Tibial nerve (tissue), 4 donors: ENCODE measurements at regions not wholly inside any gene's neighbourhood (a gene's known extent, or its start where the extent isn't known, plus 50 kb on each side); places are given as distances from the start of the nearest gene placed in this dataset.

Experiments used
- DNase-seq, 2 donors: peaks; one replicate each; pipeline ENCODE4 v3.0.0-alpha.2; 2019; ENCODE audit warnings: low spot score in 2 of 2
- H3K27ac ChIP-seq, 4 donors: fragments of 200-600 bp; sonication (generic) in 3 of 4; one replicate each; pipeline ENCODE4 v1.5.1; 2017 to 2019; ENCODE audit warnings: mild to moderate bottlenecking in 1 of 4
- H3K27me3 ChIP-seq, 2 donors: fragments of 200-600 bp; sonication (generic) in 1 of 2; one replicate each; pipeline versions ENCODE4 v1.5.1 to v1.6.0; 2017 to 2019
- H3K36me3 ChIP-seq, 3 donors: fragments of 200-600 bp; sonication (generic); one replicate each; pipeline ENCODE4 v1.5.1; 2018 to 2019
- H3K4me1 ChIP-seq, 4 donors: fragments of 200-600 bp; sonication (generic) in 3 of 4; one replicate each; pipeline ENCODE4 v1.5.1; 2017 to 2019
- H3K4me3 ChIP-seq, 4 donors: fragments of 200-600 bp; sonication (generic) in 3 of 4; one replicate each; pipeline ENCODE4 v1.5.1; 2017 to 2019; ENCODE audit warnings: mild to moderate bottlenecking in 1 of 4, moderate library complexity in 1 of 4
- H3K9me3 ChIP-seq, 4 donors: fragments of 200-600 bp; sonication (generic) in 3 of 4; one replicate each; pipeline ENCODE4 v1.5.1; 2017 to 2019
- CTCF ChIP-seq, 5 experiments: fragments of 200-600 bp in 3 of 5; fragments of 450-650 bp in 2 of 5; sonication (generic) in 3 of 5; IDR thresholded peaks; one replicate each; pipeline ENCODE4 v1.5.1; 2016 to 2019; ENCODE audit warnings: antibody characterized with exemption in 5 of 5, mild to moderate bottlenecking in 3 of 5, moderate library complexity in 2 of 5
- EP300 ChIP-seq, 2 donors: sonication (generic); formaldehyde crosslinking; IDR thresholded peaks; one replicate each; pipeline ENCODE4 v1.6.1; 2017; ENCODE audit warnings: antibody characterized with exemption in 2 of 2, mild to moderate bottlenecking in 1 of 2
- POLR2A ChIP-seq, 2 donors: fragments of 450-650 bp; IDR thresholded peaks; one replicate each; pipeline ENCODE4 v1.6.1; 2017; ENCODE audit warnings: antibody characterized with exemption in 2 of 2, mild to moderate bottlenecking in 2 of 2, moderate library complexity in 2 of 2
- WGBS, 2 donors: methylation state at CpG; one replicate each; pipeline ENCODE4 v1.1.5; 2018; 5-methylcytosine and 5-hydroxymethylcytosine counted together

- WGBS, 2 donors, result 66 to 71% methylated on average over 4 of the region's 4 CpGs
- H3K27ac ChIP-seq, result no peak overlapping the region
Measured at GRCh38 chr3:16821053-16821452, 63.7 kb upstream of the PLCL2 start.

GRCh38 chr3:16824081-16824696, 60.6 kb upstream of the PLCL2 start:
- Histone ChIP-seq H3K9me3 (peaks cover 0 to 6% (median 0%) of the 10 kb centered on the region in 4 donors), H3K27ac (no peak overlapping the region), H3K4me3 (no peak overlapping the region), H3K27me3 (no peaks in the 10 kb centered on the region), H3K4me1 (peaks cover 0 to 6% (median 0%) of the 10 kb centered on the region in 4 donors), H3K36me3 (no peaks in the 10 kb centered on the region)
- no peak for DNase-seq
- TF ChIP-seq POLR2A (IDR thresholded peaks at IDR 0.05) (no peak), CTCF (IDR thresholded peaks at IDR 0.05) (no peak), EP300 (IDR thresholded peaks at IDR 0.05) (no peak)
- WGBS, 2 donors, result 78 to 84% methylated on average over 5 of the region's 5 CpGs

More at GRCh38 chr3:16821053-16821452, 63.7 kb upstream of the PLCL2 start:
- no peaks in the 10 kb centered on the region for H3K27me3 ChIP-seq
- H3K36me3 ChIP-seq, result no peaks in the 10 kb centered on the region
- DNase-seq, result no peak
- TF ChIP-seq CTCF (IDR thresholded peaks at IDR 0.05) (no peak), EP300 (IDR thresholded peaks at IDR 0.05) (no peak), POLR2A (IDR thresholded peaks at IDR 0.05) (no peak)
- peaks cover 0 to 6% (median 0%) of the 10 kb centered on the region in 4 donors for H3K4me1 ChIP-seq
- no peak overlapping the region for H3K4me3 ChIP-seq
- H3K9me3 ChIP-seq, result peaks cover 0 to 6% (median 0%) of the 10 kb centered on the region in 4 donors

GRCh38 chr3:16825617-16826204, 59.0 kb upstream of the PLCL2 start:
- no peak for DNase-seq
- 46 to 54% methylated on average over 5 of the region's 5 CpGs for WGBS, 2 donors
- H3K27me3 ChIP-seq, result no peaks in the 10 kb centered on the region
- H3K4me3 ChIP-seq, result no peak overlapping the region
- peaks cover 0 to 6% (median 0%) of the 10 kb centered on the region in 4 donors for H3K4me1 ChIP-seq
- no peaks in the 10 kb centered on the region for H3K36me3 ChIP-seq
- no peak for TF ChIP-seq CTCF (IDR thresholded peaks at IDR 0.05)
- no peak for TF ChIP-seq EP300 (IDR thresholded peaks at IDR 0.05)
- no peak for TF ChIP-seq POLR2A (IDR thresholded peaks at IDR 0.05)
- no peaks in the 10 kb centered on the region for H3K9me3 ChIP-seq
- H3K27ac ChIP-seq, result peak overlapping the region in 2 of 4 donors; percentile 16 to 67

- H3K4me1 ChIP-seq, result peaks cover 0 to 6% (median 0%) of the 10 kb centered on the region in 4 donors
- H3K27me3 ChIP-seq, result no peaks in the 10 kb centered on the region
- WGBS, 2 donors, result 43% methylated on average over 3 of the region's 3 CpGs
- no peak overlapping the region for H3K4me3 ChIP-seq
- H3K9me3 ChIP-seq, result no peaks in the 10 kb centered on the region
- H3K27ac ChIP-seq, result no peak overlapping the region
- no peak for TF ChIP-seq CTCF (IDR thresholded peaks at IDR 0.05)
- no peak for DNase-seq
- no peaks in the 10 kb centered on the region for H3K36me3 ChIP-seq
Measured at GRCh38 chr3:16828815-16829214, 55.9 kb upstream of the PLCL2 start.

GRCh38 chr3:16831846-16832245, 52.9 kb upstream of the PLCL2 start:
- TF ChIP-seq EP300 (IDR thresholded peaks at IDR 0.05), result no peak
- TF ChIP-seq POLR2A (IDR thresholded peaks at IDR 0.05), result no peak
- no peak for TF ChIP-seq CTCF (IDR thresholded peaks at IDR 0.05)
- H3K27me3 ChIP-seq, result no peaks in the 10 kb centered on the region
- no peak for DNase-seq
- no peaks in the 10 kb centered on the region for H3K9me3 ChIP-seq
- WGBS, 2 donors, result 92 to 95% methylated on average over 4 of the region's 4 CpGs
- no peaks in the 10 kb centered on the region for H3K4me1 ChIP-seq
- H3K27ac ChIP-seq, result no peak overlapping the region
- H3K36me3 ChIP-seq, result no peaks in the 10 kb centered on the region
- H3K4me3 ChIP-seq, result no peak overlapping the region
